NCI-H526 (cell line): ENCODE measurements at regions not wholly inside any gene's neighbourhood (a gene's known extent, or its start where the extent isn't known, plus 50 kb on each side); places are given as distances from the start of the nearest gene placed in this dataset.

ENCODE experiments used
- DNase-seq, 2 experiments: peaks; one replicate each; lab custom pipeline; 2025; lab: John Stamatoyannopoulos, UW

DNA sequence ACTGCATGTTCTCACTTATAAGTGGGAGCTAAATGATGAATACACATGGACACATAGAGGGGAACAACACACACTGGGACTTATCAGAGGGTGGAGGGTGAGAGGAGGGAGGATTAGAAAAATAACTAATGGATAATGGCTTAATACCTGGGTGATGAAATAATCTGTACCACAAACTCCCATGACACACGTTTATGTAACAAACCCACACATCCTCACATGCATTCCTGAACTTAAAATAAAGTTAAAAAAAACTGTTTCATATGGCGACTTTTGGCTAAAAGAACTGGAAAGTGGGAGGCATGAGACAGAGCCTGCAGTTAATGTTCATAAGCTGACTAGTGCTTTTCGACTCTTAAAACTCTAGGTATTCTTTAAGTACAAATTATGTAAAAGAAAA lies 98.9 kb upstream of the NPFFR2 start:
- DNase-seq, result no peak

DNA sequence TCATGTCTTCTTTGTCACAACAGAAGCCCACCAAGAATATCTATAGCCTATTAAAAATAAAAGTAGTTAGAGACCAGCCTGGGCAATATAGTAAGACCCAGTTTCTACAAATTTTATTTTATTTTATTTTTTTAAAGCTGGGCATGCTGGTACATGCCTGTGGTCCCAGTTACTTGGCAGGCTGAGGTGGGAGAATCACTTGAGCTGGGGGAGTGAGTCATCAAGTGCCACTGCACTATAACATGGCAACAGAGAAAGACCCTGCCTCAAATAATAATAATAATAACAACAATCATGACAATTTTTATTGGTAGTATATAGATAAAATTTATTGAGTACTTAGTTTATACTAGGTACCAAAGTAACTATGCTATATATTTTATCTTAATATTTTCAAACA lies 93.0 kb upstream of the NPFFR2 start:
- DNase-seq, result no peak

DNA sequence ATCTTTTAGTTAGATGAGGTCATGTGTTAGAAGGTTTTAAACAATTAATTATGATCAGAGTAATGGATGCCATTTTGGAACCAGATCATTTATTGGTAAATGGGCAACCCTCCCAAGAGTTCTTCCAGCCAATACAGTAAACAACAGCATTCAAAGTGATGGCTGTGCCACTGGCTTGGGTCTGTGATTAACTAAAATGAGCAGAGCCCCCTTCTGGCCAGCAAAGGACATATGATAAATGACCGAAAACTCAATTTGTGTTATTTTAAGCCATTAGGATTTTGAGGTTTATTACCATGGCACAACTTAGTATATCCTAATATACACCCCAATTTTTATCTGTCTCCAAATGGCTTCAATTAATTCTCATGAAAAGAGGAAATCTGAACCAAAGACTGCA lies 90.8 kb upstream of the NPFFR2 start:
- DNase-seq, result peak; percentile 3 to 39

DNA sequence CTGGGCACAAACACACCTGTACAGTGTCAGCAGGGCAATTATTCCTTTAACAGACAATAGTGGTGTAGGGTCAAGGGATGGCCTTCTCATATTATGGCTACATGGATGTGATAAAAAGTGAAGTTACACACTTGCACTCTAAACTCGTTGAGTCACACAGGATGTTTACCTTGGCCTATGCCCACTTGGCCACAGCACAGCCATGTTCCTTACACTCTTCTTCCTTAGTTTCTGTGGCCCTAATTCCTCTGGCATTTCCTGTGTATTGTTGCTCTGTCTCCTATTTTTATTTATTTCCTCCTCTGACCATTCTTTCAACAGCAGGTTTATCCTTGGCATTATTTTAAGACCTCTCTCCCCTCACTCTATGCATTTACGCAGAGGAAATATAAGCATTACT lies 86.8 kb upstream of the NPFFR2 start:
- DNase-seq, result no peak

DNA sequence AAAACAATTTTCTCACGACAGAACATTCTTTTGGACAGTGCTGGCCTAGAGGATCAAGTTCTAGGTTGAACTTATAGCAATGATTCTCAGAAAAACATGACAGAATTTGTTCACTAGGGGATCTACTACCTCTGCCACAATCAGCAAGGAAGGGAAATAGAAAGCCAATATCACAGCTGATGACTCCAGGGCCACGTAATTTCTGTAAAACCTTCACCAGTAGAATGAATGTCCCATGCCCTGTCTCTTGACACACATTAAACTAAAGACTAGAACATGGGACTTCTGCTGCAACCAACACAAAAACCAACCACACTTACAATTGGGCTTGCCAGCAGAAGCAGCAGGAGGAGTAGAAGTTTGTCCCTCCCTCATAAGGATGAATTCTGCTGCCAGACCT lies 86.0 kb upstream of the NPFFR2 start:
- DNase-seq, result no peak

DNA sequence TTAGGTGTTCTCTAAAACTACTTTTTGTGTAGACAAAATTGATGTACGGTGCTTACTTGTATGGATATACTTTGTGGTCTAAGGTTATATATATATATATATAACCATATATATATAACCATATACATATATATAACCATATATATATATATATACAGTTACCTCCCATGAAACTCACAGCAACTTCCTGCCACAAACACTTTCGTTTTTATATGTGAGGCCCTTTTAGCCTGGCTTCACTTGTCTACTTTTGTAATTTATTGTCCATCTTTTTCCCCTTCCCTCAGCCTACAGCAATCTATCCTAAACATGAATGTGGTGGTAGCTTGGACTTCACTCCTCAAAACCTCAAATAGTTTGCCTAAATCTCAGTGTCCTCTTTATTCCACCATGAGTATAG lies 72.8 kb upstream of the NPFFR2 start:
- DNase-seq, result no peak

DNA sequence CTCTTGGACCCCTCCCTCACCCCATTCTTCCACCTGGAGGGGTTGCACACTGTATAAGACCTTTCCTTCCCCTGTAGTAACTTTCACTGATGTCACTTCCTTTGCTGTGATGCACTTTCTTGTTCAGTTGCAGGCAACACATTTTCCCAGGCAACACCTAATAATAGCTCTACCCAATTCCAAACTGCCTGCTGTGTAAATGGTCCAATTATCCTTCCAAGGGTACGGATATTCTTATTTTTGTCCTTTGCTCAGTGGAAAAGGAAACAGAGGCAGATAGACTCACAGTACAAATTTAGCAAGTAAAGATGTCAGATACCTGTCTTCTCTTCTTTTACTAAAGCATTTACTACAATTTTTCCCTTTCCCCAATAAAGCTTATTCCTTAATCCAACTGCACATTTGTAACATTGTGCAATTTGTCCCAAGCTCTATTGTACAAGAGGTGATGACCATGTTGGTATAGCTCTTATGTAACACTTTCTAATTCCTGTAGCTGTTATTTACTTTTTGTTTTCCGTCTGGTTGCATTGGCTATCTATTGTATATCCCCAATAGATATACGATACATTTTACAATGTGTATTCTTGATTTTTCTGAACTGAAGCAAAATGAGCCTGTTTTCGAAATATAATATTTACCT lies 69.1 kb upstream of the NPFFR2 start:
- no peak for DNase-seq

DNA sequence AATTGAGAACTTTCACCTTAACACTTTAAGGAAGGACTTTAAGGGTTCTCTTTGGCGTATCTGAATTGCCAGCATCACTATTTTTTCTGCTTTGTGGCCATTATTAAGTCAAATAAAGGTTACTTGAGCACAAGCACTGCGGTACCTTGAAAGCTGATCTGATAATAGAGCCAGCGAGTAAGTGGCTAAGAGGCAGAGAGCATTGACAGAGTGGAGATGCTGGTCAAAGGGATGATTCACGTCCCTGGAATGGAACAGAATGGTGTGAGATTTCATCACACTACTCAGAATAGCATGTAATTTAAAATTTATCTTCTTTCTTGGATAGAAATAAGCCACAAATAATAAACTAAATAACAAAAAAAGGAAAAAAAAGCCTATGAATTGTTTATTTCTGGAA lies 57.1 kb upstream of the NPFFR2 start:
- no peak for DNase-seq

DNA sequence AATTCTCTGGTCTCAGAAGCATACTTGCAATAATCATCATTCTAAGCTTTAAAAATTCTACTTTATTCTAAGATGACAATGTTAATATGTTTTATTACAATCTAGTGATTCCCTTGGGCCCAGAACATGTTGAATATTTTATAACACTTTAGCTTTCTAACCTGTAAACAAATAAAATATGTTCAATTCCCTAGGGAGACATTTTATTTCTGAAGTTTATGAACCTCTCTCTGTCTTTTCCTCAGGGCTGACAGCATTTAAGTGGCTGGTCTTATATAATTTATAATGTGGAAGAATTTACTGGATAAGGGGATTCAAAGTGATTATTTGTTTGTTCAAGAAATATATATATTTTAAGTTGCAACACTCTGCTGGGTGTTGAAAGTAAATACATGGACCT lies 55.3 kb upstream of the NPFFR2 start:
- DNase-seq, result peak in 1 of 2 experiments; percentile 0

DNA sequence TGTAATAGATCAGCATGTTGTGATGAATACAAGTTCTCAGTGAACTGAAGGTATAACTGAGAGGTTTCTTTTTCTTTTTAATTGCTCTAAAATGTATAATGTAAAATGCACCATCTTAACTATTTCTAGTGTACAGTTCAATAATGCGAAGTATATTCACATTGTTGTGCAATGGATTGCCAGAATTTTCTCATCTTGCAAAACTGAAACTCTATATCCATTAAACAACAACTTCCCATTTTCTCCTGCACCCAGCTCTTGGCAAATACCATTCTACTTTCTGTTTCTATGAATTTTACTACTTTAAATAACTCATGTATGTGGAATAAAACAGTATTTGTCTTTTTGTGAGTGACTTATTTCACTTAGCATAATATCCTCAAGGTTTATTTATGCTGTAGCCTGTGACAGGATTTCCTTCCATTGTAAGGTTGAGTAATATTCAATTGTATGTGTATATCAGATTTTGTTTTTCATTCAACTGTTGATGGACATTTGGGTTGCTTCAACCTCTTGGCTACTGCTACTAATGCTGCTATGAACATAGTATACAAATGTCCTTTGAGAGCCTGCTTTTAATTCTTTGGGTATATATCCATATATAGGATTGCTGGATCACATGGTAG lies 53.5 kb upstream of the NPFFR2 start:
- DNase-seq, result no peak

DNA sequence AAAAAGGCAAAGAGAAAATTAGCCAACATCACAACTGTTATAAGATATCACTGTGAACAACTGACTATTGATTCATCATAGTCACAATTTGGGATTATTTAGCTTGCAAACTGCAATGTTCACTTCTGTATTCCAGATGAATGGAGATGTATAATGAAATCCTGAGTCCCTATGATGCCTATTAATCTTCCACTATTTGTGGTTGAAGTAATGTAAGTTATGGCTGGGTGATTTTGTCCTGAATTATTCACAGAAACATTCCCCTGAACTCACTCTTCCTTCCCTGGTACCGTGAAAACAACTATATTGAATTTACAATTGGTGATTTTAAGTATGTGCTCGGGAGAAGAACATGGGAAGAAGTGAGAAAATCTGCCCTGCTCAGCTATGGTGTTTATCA lies 50.8 kb upstream of the NPFFR2 start:
- DNase-seq, result no peak
